ENCODE measurements at regions not wholly inside any gene's neighbourhood (a gene's known extent, or its start where the extent isn't known, plus 50 kb on each side); places are given as distances from the start of the nearest gene placed in this dataset.
A peak's percentile ranks its signal among the peaks of the same experiment; 100 is the strongest.
"Not testable (repeated sequence)": the region's sequence is repeated elsewhere in the genome, so short reads cannot be mapped to it uniquely, and the experiment has no call there.

DNA sequence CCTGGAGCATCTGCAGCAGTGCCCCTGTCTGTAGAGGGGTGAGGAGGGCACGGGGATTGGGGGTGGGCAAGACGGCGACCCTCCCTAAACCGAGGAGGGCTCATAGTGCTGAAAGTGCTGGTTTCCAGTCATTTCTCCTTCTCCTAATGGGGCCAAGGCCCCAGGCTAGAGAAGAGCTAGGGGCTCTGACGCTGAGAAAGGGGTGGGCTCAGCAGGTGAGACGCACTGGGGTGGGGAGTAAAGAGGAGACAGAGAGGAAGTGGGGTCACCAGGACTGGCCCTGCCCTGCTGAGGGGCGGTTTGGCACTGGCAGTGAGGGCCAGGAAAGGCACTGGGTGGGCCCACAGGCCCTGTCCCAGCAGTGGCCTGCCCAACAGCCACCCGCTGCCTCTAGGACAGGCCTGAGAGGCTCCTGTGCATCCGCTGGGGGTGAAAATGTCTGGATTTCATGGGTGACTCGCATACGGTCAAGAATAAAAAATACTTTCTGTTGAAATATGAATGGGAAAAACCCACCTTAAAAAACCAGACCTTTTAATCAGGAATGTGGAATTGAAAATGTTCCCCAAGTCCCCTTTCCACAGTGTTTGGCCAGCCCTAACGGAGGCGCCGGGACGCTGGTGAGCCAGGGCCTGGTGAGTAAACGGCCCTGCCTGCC is 122.4 kb upstream of the SMURF2 start:
- DNase-seq, result no peak

DNA sequence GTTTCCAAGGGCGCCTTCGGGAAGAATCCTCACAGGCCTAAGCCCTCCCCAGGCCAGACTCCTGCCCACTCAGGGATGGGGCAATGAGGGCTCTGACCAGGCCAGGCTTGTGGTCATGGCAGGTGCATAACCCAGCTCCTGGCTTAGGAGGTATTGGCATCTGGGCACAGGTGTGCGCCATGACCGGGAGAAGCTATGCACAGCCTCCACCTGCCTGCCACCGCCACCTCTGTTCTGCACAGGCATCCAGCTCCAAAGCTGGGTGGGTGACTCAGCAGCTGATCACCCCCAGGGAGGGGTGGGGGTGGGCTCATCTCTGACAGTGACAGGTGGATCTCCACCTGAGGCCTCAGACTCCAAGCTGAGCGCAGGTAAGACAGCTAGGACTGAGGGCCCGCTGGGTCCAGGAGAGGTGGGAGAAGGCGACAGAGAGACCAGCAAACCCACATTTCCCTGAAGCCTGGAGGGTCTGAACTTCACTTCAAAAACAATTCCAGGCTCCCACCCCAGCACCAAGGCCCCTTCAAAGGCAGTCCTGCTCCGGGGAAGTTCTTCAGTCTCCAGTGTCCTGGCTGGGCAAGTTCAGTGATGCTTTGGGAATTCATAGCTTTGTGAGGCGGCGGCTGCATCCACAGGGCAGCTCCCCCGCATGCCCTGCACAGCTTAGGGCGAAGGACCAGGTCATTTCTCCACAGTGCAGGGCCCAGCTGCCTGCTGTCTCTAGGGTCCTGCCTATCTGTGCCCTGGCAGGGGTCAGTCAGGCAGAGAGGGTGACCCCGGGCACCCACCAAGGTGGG is 121.6 kb upstream of the SMURF2 start:
- no peak for DNase-seq

DNA sequence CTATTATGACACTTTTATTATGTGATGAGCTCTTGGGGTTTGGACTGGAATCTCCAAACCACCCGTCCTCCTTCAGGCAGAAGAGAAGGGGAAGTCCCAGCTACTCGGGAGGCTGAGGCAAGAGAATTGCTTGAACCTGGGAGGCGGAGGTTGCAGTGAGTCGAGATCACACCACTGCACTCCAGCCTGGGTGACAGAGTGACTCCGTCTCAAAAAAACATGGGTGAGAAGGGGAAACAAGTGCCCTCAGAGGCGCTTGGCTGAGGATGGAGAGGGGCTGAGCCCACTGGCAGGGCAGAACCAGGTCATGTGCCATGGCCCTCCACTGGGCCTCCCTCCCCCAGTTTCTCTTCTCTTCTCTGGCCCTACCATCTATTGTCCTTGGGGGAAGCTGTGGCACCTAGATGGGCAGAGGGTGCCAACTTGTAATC is 120.9 kb upstream of the SMURF2 start:
- DNase-seq, result peak; percentile 69 to 82

DNA sequence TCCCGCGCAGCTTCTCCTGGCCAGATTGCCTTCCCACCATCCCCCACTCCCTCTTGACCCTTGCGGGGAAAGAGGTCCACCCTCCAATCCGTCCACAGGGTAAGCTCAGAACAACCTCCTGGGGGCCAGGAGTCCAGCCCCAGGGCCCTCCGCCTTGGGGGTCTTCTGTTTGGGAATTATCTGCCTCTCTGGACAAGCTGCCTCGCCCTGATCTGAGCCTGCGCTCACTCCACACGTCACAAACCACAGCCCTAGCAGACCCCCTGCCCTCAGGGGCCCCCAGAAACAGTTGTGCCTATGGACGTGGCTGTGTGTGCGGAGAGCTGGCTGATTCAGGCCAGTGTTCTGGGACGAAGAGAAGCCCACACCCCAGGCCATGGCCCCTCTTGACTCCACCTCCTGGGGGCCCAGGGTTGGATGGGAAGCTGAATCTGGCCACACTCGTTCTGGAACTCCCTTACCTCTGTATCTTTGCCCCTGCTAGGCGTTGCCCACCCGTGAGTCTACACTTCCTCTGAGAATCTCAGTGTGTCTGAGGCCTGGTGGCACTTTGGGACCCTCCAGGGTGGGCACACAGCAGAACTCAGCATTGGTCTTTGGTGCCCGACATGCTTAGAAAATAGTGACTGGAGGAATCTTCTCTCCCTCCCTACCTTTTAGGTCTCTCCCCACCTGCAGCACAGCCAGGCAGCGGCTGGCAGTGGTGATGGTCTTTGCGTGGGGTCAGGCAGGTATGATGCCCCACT is 119.9 kb upstream of the SMURF2 start:
- no peak for DNase-seq

DNA sequence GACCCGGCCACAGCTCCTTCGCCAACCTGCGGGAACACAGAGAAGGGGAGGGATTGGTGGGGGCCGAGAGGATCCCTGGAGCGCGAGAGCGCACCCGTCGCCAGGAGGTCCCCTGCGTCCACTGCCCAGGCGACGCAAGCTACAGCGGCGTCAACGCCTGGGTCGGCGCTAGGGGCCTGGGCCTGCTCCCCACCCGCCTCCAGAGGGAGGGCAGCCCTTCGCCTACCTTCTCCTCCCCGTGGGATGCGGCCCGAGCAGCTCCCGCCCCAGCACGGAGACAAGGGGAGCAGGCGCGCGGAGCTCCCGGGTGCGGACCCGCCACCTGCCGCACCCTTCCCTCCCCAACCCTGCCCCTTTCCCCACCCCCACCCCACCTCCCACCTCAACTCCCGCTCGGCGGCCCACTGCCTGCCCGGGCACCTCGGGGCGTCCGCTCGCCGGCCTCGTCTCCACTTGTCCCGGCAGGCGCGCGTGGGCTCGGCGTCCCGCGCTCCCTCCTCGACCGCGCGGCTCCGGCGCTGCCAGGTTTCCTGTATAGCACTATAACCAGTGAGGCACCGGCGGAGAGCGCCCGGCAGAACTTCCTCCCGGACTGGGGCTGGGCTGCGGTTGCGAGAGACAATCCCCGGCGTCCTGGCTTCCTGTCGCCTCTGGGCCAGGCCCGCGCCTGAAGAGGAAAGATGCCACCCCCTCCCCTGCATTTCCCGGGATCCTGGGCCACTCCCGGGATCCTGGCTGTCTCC is 119.1 kb upstream of the SMURF2 start:
- DNase-seq, result peak; percentile 80 to 81

DNA sequence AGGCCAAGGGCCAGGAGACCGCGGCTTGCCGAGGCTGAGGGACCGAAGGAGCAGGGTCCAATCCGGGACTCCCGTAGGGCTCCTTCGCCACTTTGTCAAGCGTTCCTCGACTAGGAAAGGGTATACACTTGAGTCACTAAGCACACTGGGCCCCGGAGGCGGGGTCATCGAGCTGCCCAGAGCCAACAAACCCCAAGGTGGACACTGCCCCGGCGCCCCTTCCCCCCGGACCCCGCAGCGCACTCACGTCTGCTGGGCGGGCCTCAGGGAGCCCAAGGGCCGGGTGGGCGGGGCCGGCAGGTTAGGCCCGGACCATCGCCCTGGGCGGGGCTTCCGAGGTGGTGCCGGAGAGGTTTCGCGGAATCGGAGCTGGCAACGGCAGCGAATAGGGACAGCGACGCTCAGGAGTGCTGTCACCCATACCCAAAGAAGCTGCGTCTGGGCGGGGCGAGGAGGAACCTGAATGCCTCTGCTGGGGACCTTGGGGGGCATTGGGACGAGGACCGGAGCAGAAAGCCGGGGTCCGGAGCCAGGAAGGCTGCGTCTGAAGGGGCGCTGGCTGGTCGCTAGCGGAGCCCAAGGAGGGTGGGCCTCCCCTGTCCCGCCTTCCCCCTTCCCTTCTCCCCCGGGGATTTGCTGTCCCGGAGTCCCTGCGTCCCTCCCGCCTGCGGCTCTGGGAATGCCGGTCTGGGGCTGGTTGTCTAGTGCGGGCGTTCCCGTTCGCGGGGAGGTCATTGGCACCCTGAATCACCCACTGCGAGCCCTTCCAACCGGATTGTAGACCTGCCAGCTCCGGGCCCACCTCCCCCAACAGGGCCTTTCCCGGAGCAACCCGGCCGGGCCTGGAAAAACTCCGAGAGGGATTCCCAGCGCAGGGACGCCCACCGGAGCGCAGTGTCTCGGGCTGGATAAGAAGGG is 118.2 kb upstream of the SMURF2 start:
- peak; percentile 33 to 49 for DNase-seq

DNA sequence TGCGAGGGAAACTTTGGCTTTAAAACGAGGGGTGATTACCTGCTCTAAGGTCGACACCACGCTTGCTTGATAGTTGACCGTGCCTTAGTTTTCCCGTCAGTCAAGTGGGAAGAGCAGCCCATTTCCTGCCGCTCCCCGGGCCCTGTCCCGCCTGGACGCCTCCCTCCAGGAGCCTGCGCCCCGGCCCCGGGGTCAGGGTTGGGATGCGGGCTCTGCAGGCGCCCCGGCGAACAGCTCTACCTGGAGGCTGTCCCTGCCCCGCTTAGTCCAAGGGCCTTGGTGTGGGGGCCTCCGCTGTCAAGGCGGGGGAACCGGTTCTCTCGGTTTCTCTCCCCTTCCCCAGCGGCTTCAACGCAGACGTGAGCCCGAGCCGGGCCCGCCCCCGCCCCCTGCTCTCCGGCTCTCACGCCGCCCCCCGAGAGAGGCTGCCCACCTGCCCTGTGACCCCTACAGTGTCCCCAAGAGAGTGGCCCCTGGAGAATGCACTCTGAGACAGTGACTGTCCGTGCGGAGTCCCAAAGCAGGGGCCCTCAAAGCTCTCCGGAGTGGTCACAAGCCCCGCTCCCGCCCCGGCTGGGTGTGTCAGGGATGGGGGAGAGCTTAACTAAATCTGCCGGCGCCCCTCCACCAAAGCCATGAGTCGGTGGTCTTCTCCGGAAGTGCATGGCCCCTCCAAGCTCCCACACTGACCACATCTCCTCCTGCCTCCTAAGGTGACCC is 117.4 kb upstream of the SMURF2 start:
- DNase-seq, result no peak

DNA sequence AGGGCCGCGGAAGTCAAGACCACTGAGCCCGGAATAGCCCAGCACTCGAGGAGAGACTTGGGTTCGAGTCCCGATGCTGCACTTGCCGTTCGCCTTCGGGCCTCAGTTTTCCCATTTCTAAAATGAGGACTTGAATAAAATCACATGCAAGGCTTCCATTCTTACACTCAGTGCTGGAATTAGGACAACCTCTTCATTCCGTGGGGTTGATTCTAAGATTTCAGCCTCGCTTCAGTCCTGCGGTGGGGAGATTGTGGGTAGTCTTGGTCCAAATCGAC is 116.9 kb upstream of the SMURF2 start:
- DNase-seq, result not testable (repeated sequence)

DNA sequence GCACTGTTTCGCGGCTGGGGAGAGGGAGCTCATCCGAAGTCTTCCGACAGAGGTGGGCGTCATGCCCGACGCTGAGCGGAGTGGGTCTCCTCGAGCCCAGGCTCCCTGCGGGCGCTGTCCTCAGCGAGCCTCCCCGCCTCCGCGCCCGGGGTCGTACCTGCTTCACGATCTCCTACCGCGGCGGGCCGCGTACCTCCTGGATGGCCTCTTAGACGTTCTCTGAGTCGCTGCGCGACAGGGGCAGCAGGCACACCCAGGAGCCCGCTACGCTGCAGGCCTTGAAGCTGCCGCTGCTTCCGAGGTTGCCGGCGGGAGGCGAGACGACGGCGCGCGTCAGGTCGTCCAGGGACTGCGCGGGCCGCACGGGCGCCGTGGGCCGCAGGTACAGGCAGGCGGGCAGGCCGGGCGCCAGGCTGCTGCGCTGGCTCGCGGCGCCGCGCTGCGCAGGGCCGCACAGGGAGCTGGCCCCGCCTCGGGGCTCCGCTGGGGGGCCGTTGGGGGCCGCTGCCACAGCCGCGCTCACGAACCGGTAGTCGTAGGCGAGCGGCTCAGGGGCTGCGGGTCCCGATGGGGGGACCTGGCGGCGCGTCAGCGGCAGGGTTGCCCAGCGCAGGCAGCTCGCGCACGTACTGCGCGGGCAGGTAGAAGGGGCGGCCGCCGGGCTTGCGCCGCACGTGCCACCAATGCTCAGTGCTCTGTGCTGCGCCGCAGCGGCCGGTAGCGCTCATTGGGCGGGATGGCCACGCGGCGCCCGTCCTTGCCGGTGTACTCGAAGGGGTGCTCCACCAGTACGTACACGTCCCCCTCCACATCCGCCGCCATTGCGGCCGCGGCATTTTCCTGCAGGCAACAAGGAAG is 116.4 kb upstream of the SMURF2 start:
- no peak for DNase-seq

DNA sequence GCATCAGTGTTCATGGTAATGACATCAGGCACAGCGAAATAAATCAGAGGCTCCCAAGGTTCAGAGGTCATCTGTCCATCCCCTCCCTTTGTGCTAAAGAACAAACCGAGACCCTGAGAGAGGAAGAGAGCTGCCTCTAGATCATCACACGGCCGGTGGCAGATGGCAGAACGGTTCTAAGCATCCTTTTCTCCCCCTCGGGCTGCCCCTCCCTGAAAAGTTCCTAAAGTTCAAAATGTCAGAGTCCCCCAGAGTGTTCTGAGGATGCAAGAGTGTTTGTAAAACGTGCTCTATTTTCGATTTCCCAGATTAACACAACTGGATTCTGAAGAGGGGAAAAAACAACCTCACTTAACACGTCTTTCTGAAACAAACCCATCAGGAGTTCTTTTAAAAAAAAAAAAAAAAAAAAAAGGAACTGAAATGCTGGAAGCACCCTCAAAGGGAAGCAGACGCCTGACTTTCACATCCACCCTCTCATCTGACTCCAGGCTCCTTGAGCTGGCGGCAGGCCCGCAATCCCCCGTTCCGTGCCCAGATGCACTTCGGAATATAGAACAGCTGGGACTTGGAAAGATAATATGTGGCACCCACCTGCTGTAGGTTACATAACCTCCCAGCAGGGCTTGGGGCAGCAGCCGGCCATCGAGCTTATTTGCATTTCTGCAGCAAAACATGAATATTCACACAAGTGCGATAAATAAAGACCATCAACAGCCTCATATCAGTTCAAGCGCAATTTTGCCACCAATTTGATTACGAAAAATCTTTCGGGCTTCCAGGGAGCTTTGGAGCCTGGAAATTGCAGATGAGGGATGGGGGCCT is 115.5 kb upstream of the SMURF2 start:
- DNase-seq, result peak; percentile 81 to 87

DNA sequence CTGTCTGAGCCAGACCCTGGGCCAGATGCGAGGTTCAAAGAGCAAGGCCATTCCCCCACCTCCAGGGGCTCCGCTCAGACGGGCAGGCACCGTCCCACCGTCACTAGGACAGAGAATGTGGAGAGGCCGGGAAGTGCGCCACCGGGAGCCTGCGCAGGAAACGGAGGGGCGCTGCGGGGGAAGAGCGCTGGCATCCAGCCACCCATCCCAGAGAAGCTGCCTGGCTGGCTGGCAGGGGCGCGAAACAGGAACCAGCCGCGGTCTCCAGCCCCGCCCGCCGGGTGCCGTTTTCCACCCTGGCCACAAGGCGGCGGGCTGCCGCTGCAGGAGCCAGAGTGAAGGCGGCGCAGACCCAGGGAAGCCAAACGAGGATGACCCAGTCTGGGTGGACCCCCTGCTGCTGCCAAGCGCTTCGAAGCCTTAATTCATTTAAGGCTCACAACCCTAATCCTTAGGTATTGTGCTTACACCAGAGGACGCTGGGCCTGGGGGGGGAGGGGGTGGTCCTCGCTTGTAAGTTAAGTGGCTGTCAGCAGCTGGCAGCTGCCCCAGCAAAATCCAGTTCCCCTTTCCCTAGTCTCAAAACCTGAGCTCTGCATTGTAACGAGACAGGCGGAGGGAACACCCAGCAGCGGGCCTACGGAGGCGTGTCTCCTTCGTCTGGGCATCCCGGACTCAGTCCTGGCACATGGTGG is 114.8 kb upstream of the SMURF2 start:
- peak; percentile 84 to 85 for DNase-seq

DNA sequence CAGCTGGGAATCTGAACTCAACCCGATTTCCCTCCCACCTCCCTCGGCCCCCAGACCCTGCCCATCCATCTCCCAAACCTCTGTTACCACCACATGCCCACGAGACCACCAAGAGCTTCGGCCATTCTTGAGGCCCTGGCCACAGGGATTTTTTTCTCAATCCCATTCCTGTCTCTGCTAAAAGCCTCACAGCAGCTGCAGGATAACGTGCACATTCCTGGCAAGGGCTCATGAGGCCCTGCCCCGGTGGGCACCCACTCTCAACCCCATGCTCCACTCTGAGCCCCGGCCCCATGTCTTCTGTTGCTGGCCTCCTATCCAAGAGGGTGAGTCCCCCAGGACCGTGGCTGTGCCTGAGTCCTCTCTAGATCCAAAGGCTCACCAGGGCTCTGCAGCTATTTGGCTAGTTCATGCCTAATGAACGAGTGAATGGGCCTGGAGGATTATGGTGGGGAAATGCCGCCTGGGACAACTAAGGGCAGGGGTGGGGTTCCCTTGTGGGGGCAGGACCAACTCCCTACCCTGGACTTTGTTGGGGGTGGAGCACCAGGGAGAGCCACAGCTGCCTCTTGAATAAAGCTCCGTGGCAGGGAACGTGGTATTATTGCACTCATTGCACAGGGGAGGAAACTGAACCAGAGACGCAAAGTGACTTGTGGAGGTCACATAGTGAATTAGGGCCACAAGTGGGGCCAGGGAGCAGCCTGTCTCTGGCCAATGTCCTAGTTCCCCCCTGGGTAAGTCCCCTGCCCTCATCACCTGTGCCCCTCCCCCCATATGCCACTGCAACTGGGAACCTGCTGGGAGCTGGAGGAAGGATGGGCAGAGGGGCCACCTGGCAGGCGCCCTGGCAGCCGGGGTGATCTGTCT is 113.8 kb upstream of the SMURF2 start:
- no peak for DNase-seq

DNA sequence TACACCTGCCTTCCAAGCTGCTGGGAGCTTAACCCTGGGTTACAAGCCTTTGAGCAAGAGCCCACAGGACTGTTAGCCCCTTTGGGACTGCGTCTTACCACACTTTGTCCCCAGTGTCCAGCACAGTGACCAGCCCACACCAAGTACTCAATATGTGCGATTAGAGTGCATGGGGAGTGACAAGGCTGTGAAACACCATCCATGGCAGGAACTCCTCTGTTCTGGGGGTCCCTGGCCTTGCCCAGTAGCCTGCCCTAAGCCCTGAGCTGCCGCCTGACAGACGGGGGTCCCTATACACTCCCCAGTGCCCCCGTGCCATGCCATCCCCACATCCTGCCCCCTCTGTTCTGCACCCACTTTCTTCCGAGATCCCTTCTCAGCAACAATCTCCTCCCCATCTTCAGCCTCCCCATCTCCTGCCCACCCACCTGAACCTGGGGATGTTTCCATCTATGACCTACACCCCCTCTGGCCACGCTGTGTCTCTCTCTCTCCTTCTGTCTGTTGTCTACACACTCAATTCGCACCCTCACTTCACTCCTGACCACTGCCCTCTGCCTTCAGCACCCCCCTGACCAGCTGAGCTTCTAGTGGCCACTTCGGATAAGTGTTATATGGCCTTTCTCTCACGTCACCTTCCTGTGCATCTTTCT is 112.9 kb upstream of the SMURF2 start:
- no peak for DNase-seq

DNA sequence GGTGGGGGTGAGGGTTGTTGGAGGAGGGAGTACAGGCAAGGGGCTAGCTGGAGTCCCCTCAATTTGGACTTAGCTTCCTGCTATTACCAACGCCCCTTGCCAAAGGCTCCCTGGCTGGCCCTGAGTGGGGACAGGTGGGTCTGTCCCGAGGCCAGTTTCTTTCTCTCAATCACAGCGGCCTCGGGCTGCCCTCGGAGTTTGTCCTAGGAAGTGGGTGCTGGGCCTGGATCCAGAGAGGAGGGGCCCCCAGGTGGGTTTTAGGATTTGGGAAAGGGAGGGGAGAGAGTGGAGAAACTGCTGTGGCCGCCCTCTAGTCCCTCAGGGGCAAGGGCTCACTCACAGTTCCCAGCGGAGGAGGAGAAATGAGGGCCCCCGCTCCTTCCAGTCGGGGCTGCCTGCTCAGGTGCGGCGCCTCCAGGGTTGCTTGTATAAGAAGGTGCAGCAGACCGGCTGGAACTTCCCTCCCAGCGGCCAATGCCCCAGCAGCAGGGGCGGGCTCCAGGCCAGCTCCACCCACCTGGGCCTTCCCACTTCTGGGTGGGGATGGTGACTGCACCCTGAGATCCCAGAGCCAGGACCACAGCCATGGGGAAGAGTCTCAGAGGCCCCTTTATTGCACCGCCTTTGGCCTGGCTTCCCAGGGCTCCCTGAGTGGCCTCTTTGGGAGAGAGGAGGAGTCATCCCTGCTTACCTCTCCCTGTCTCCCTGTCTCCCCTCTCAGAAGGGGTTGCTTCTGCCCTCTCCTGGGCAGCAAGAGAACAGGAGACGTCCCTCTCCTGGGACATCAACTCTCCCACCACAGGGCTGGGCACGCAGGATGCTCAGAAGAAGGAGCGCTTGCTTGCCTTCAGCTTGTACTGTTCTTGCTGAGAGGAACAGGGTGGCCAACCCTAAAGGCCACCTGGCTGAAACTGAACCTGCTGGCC is 112.0 kb upstream of the SMURF2 start:
- DNase-seq, result no peak

DNA sequence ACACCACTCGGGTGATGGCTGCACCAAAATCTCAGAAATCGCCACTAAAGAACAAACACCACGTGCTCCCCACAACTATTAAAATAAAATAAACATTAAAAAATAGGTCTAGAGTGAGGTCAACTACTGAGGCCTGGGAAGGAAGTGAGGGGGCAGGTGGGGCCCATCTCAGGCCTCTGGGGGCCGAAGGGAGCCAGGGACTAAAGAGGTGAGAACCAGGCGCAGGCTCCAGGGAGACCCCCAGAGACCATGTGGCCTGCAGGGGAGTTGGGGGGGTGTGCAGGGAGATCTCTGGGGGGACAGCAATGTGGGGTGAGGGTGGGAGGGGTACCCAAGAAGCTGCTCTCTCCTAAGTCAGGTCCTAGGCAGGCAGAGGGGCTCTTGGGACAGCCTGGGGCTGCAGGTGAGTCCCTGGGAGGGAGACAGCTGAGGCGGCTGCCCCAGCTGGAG is 111.3 kb upstream of the SMURF2 start:
- no peak for DNase-seq

DNA sequence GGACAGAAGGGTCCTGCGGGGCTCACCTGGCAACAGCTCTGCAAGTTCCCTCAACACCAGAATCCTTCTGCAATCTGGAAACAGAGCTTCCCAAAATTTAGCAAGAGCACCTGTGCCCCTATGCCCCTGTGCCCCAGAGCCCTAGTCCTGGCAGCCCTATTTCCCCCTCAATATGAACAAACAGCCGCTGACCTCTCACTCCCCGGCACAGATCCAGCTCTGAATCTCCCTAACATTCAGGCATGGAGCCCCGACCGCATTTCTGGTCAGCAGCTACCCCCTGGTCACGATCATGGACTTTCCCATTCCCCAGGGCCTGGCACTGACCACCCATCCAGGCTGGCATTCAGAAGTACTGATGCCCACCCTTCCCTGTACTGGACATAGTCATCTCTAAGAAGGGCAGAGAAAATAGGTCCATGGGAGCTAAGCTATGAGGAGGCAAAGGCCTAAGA is 110.8 kb upstream of the SMURF2 start:
- no peak for DNase-seq
